HL-60 (cell line): ENCODE measurements at regions not wholly inside any gene's neighbourhood (a gene's known extent, or its start where the extent isn't known, plus 50 kb on each side); places are given as distances from the start of the nearest gene placed in this dataset.

Source experiments
- CTCF ChIP-seq: IDR thresholded peaks from one replicate; pipeline ENCODE4 v1.5.1; 2011; ENCODE audit warnings: low read length, control low read depth, inconsistent platforms; ENCODE audit not compliant: insufficient read depth
- GABPA ChIP-seq: IDR thresholded peaks from 2 replicates; pipeline ENCODE4 v1.6.1; 2012; ENCODE audit warnings: low read depth
- POLR2AphosphoS5 ChIP-seq: IDR thresholded peaks from 2 replicates; pipeline ENCODE4 v1.6.1; 2012; ENCODE audit warnings: low read depth

- TF ChIP-seq CTCF (no peak), POLR2AphosphoS5 (no peak), GABPA (no peak)
These were observed 855.5 kb upstream of the NUDT12 start for GRCh38 chr5:104418056-104418455.
